GM19455 (cell line): ENCODE measurements at regions not wholly inside any gene's neighbourhood (a gene's known extent, or its start where the extent isn't known, plus 50 kb on each side); places are given as distances from the start of the nearest gene placed in this dataset.
"Not testable (repeated sequence)": the region's sequence is repeated elsewhere in the genome, so short reads cannot be mapped to it uniquely, and the experiment has no call there.

Experiments used
- ATAC-seq: cut with Tn5 transposase; IDR thresholded peaks from one replicate; pipeline ENCODE4 v1.9.1; 2021; ENCODE audit not compliant: unreplicated experiment

GRCh38 chr4:152072001-152072485 is 311.2 kb upstream of the GATB start:
- ATAC-seq = no peak

DNA sequence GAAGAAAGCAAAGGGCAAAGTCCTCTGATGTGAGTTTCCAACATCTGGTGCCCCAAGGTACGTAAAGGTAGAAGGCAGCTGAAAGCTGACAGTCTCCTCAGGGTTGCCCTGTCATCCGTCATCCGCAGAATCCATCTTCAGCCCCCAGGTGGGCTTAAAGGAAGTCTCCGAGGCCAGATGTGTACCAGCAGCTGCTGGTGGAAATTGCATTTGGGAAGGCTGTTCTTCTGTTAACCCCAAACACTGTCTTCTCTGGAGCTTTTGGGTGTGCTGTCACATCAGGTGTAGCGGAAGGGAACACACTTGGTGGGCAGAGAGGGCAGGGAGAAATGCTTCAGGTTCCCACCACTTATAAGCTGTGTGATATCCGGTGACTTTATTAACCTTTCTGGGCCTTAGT is 310.0 kb upstream of the GATB start:
- ATAC-seq = no peak

DNA sequence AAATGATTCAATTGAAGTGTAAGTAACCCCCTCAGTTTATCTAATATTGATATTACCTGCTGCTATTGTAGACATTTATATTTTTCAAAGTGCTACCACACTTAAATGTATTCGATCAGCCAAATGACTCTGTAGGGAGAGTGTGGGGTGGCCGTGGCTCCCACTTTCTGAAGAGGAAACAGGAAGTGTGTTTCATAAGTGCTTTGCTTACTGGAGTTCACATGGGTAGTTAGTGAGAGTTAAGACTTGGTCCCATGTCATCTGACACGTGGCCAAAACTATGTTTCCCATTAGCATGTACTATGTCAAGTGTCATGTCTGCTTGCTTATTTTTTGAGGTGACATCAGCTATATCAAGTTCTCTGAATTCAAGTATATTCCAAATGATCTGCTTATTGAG is 308.1 kb upstream of the GATB start:
- ATAC-seq = no peak

DNA sequence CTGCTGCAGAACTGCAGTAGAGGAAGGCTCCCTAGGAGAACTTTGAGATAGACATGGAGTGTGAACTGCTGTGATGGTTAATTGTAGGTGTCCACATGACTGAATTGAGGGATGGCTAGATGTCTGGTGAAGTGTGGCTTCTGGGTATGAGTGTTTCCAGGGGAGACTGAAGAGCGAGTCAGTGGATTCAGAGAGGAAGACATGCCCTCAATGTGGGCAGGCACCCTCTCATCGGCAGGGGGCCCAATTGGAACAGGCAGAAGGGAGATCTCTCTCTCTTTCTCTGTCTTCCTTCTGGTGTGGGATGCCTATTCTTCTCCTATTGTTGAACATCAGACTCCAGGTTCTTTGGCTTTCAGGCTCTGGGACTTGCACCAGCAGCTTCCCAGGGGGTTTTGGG is 304.7 kb upstream of the GATB start:
- ATAC-seq = no peak

- no peak for ATAC-seq
Observed at GRCh38 chr4:152064753-152065152, 303.9 kb upstream of the GATB start.

DNA sequence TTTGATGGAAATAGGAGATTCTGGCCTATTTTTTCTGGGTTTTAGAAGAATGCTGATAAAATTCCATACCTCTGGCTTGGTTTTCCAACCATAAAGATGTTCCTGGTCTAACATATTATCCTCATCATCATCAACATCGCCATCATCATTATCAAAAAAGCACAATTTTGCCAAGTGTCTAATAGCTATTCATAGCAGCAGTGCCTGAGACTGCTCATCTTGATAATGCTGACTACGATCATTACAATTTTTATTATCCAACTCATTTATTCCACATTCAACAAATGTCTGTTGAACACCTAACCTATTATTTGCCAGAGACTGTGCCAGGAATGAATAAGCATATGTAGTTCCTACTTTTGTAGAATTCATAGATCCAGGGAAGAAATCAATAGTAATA is 303.5 kb upstream of the GATB start:
- ATAC-seq = no peak

DNA sequence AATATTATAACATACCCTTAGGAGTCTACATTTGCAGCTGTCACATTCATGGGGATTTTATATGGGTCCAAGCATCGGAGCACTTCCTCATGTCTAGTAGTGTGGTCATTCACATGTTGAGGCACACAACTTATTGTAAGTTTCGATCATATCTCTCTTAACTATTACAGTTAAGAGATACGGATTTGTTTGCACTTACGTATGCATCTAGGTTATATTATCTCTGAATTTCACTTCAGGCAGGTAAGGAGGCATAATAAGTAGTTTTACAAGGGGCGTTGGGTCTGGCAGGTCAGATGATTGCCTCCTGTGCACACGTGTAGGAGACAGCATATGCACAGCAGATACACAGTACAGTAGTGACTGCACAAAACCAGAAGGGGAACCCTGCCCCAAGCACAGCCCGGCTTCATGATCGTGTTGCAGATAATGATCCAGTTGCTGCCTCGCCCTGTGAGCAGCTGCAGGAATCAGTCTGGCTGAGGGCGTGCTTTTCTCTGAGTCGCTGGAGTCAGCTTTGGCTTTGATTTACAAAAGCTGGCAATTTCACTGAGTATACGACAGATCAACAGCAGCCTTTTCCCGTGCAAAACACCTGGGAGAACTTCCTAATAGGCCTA is 302.9 kb upstream of the GATB start:
- no peak for ATAC-seq

GRCh38 chr4:152062936-152063620 is 302.3 kb upstream of the GATB start:
- ATAC-seq = no peak

GRCh38 chr4:152054731-152055130 is 293.9 kb upstream of the GATB start:
- ATAC-seq = no peak

DNA sequence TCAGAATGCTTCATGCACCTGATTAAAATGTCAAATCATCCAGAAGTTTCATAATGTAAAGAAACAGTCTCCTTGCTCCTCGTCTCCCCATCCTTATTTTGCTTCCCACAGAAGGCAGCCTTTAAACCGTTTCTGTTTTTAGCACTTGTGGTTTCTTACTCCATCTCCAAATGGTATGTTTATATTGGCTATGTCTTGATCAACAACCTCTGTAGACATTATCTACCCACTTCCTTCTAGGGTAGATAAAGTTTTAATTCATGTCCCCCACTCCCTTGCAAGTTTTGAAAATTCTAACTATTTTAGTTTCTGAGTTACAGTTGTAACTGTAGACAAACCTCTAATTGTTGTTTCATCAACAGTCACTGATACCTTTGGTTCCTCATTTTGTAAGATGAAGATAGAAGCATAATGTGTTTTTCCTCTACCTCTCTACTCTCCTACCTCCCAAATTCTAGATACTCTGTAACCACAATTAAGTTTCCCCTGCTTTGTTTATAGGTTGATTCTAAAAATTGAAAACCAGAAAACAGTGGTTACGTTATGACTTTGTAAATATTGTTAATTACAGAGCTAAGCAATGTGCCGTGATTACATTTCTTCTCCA is 291.7 kb upstream of the GATB start:
- ATAC-seq = no peak

GRCh38 chr4:152051332-152051731 is 290.5 kb upstream of the GATB start:
- ATAC-seq = not testable (repeated sequence)

- no peak for ATAC-seq
Observed at GRCh38 chr4:152050106-152050505, 289.3 kb upstream of the GATB start.

GRCh38 chr4:152047451-152047850 is 286.6 kb upstream of the GATB start:
- ATAC-seq = no peak

DNA sequence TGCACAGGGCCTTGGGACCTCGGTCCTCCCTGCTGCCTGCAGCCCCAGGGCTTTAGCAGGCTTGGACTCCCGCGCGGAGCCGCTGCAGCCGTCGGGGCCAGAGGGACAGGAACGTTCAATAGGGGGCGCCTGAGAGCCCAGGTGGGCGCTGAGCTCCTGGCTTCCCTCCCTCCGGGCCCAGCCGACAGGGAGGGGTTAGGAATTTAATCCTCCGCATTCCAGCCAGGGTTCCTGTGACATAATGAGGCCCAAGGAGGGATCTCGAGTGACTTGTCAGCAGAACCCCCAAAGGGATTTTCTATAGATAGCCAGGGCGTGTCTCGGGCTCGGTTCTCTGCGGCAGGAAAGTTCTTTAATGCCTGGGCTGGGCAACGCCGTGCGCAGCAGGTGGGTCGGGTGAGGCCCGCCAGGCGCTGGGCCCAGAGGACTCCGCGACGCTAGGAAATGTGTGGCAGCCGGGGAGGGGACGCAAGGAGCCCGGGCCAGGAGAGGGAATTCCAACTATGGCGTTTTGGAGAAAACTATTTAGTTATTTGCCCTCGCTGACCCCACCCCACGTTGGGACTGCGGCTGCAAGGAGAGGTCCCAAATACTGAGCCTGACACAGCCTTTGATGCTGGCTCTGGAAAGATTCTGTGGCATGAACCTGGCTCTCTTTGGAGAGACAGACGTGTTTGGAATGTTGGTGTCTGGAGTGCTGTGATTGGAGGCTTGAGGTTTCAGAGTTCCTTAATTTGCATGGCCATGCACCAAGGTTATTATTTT is 285.2 kb upstream of the GATB start:
- no peak for ATAC-seq

GRCh38 chr4:152045449-152045806 is 284.6 kb upstream of the GATB start:
- ATAC-seq = no peak

DNA sequence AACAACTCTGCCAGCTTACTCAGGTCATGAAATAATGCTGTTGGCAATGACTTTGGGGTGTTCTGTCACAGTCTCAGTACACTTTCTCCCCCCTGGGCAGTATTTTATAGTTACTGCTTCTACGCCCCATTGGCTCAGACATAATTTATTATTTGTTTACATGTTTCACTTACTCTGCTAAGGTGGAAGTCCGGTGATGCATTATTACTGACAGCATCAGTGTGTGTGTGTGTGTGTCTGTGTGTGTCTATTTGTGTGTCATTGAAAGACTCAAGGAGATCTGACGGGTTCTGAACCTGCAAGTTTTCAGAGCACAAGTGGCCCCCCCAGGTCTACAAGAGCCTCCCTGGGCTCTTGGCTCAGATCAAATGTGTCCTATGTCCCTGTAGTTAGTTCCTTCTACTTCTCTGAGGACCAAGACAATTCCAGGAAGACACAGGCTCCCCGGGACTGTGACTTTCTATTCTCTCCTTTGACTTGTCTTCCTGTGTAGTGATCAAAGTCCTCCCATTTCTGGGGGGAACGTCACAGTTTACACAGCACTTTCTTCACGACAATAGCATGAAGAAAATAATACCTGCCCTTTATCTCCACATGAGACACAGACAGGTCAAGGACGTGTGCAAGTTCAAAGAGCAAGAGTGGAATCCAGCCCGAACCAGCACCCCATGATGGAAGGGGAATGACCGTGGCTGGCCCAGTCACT is 283.7 kb upstream of the GATB start:
- no peak for ATAC-seq

GRCh38 chr4:152041295-152041694 is 280.5 kb upstream of the GATB start:
- no peak for ATAC-seq

GRCh38 chr4:152039691-152040090 is 278.9 kb upstream of the GATB start:
- ATAC-seq = no peak

DNA sequence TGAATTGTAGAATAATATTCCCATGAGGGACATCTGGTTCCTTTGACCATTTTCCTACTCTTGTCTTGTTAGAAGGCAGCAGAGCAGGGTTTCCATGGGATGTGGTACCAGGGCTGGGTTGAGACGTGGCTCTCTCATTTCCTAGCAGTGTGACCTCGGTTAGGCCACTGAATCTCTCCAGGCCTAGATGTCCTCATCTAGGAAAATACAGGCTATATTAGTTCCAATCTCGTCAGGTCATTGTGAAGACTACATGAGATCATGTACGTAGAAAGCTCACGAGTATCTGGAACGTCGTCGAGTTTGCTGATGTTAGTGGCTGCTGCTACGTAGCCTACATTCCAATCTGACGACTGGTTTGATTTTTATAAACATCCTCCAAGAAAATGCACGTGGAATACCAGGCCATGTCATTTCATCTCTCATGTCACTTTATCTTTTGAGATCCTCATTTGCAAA is 278.2 kb upstream of the GATB start:
- no peak for ATAC-seq

DNA sequence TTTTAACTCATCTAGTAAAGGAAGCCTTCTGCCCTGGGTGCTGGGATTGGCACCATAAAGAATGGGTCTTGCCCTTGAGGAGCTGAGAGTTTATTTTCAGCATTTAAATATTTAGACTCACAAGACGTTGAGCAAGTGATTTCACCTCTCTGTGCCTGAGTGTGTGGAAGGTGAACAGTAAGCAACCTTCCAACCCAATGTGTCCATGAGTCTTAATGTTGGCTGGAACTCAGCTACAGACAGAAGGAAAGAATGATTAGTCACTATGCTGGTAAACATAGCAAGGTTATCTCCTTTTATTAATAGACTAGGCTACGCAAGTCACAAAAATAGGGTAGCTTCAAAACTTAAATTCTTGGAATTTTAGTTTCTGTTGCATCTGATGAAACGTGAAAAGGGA is 277.4 kb upstream of the GATB start:
- no peak for ATAC-seq

DNA sequence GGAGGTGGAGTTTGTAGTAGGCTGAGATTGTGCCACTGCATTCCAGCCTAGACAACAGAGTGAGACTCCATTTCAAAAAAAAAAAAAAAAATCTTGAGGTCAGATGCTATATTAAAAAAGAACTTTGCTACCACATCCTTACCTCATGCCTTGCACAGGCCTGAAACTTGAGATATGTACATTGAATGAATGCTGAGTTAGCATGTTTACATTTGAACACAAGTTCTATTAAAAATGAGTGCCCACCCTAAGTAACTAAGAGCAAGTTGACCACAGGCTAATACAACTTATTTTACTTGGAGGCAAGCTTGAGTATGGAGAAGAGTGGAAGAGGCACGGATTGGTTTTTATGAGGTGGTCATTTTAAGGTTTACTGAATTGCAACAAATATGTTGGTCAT is 276.6 kb upstream of the GATB start:
- no peak for ATAC-seq
